Mesodermal cell (in vitro differentiated cells): ENCODE measurements at regions not wholly inside any gene's neighbourhood (a gene's known extent, or its start where the extent isn't known, plus 50 kb on each side); places are given as distances from the start of the nearest gene placed in this dataset.
"Not testable (repeated sequence)": the region's sequence is repeated elsewhere in the genome, so short reads cannot be mapped to it uniquely, and the experiment has no call there.

ENCODE experiments used
- H3K27ac ChIP-seq: 2 replicates; pipeline ENCODE4 v1.7.0; 2013; ENCODE audit warnings: mild to moderate bottlenecking, low read depth, low read length, moderate library complexity; ENCODE audit not compliant: severe bottlenecking
- H3K36me3 ChIP-seq: 2 replicates; pipeline ENCODE4 v1.7.1; 2013; ENCODE audit warnings: mild to moderate bottlenecking, low read length, moderate library complexity; ENCODE audit not compliant: control insufficient read depth, insufficient read depth
- H3K4me1 ChIP-seq: one replicate; pipeline ENCODE4 v1.7.1; 2013; ENCODE audit warnings: mild to moderate bottlenecking, low read length; ENCODE audit not compliant: insufficient read depth, control insufficient read depth, poor library complexity, severe bottlenecking
- H3K4me3 ChIP-seq: 2 replicates; pipeline ENCODE4 v1.7.0; 2013; ENCODE audit warnings: low read length, control low read depth, mild to moderate bottlenecking; ENCODE audit not compliant: insufficient read depth, poor library complexity, severe bottlenecking; ENCODE audit errors: extremely low read depth
- H3K9me3 ChIP-seq: 2 replicates; pipeline ENCODE4 v1.7.1; 2013; ENCODE audit warnings: mild to moderate bottlenecking, low read length, moderate library complexity; ENCODE audit not compliant: control insufficient read depth
- whole genome bisulfite sequencing, 2 experiments: methylation state at CpG; one replicate each; pipeline ENCODE4 v1.1.5; 2013; ENCODE audit warnings: missing lambda C conversion rate in 2 of 2; ENCODE audit not compliant: insufficient coverage in 2 of 2; 5-methylcytosine and 5-hydroxymethylcytosine counted together

DNA sequence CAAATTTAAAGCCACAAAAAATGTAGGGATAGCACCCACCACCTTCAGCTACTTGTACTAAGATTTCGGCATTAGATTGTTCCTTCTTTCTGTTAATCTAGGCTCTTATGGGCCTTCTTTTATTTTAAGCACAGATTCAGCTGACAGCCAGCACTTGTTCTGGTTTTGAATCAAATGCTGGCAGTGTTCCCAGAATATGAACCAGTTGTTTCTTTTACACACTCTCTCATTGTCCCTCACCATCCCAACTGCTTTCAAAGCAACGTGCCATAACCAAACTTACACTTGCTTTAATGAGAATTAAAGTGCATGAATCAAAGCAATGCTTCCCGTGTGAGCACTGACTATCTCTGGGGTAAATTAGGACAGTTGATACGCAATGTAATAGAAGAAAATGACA, 744.5 kb upstream of the FAM241A start:
- Histone ChIP-seq H3K27ac (no peak overlapping the region), H3K4me1 (no peaks in the 10 kb centered on the region), H3K4me3 (no peak overlapping the region), H3K36me3 (no peaks in the 10 kb centered on the region), H3K9me3 (no peaks in the 10 kb centered on the region)
- WGBS, 2 experiments = 88 to 91% methylated on average over 1 of the region's 4 CpGs

DNA sequence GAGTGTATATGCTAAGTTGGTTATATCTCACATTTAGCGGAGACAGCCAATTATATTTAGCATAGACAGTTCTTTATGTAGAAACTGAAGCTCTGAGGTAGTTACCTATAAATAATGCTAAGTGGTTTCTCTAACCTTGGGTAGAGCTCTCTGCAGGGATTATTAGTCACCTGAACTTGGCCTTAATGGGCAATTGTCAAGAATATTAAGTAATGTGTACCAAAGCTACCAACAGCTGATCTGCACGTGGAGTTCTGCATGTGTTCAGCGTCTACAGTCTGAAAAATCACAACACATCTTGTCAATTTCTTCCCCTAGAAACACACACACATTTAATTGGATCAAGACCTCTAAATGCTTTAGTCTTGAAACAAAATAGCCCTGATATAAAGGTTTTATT, 740.6 kb upstream of the FAM241A start:
- no peaks in the 10 kb centered on the region for H3K36me3 ChIP-seq
- 100% methylated on average over 2 of the region's 3 CpGs; no CpG with 5 or more reads in 1 of the 2 experiments for WGBS, 2 experiments
- no peak overlapping the region for H3K27ac ChIP-seq
- no peaks in the 10 kb centered on the region for H3K9me3 ChIP-seq
- no peak overlapping the region for H3K4me3 ChIP-seq
- no peaks in the 10 kb centered on the region for H3K4me1 ChIP-seq

DNA sequence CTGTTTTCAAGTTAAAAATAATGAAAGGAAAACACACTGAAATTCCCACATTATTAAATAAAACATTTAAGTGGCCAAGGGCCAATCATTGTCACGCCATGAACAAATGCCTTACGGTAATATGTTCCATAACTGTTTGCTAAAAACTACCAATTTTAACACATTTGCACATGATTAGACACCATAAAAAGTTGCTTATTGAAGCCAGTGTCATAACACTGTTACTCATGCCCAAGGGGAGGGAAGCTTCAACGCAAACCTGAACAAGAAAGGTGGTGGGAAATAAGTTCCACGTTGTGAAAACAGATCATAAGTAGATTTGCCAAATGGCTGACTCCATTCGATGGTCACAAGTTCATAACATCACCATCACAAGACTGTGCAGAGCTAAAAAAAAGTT, 739.3 kb upstream of the FAM241A start:
- Histone ChIP-seq H3K27ac (no peak overlapping the region), H3K36me3 (no peaks in the 10 kb centered on the region), H3K4me3 (no peak overlapping the region), H3K9me3 (no peaks in the 10 kb centered on the region), H3K4me1 (no peaks in the 10 kb centered on the region)
- WGBS, 2 experiments = 89% methylated on average over 3 of the region's 5 CpGs; no CpG with 5 or more reads in 1 of the 2 experiments

DNA sequence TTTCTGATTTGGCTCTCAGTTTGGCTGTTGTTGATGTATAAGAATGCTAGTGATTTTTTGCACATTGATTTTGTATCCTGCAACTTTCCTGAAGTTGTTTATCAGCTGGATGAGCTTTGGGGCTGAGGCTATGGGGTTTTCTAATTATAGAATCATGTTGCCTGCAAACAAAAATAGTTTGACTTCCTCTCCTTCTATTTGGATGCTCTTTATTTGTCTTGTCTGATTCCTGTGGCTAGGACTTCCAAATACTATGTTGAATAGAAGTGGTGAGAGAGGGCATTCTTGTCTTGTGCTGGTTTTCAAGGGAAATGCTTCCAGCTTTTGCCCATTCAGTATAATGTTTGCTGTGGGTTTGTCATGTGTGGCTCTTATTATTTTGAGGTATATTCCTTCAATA, 734.7 kb upstream of the FAM241A start:
- Histone ChIP-seq H3K4me1 (no peaks in the 10 kb centered on the region), H3K9me3 (no peaks in the 10 kb centered on the region), H3K4me3 (no peak overlapping the region), H3K27ac (no peak overlapping the region), H3K36me3 (no peaks in the 10 kb centered on the region)

DNA sequence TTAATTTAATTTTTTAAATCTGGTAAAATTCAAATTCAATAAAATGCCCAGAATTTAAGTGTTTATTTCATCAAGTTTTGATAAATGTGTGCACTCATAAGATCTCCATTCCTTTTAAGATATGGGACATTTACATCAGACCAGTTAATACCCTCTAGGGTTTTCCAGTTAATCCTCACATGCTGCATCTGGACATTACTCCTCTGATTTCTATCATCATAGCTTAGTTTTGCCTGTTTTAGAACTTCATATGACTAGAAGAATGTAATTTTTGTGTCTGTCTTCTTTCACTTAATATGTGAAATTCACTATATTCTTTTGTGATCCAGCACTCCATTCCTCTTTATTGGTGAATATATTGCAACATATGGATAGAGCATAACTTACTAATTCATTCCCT, 727.7 kb upstream of the FAM241A start:
- Histone ChIP-seq H3K27ac (no peak overlapping the region), H3K4me1 (no peaks in the 10 kb centered on the region), H3K9me3 (no peaks in the 10 kb centered on the region), H3K4me3 (no peak overlapping the region), H3K36me3 (no peaks in the 10 kb centered on the region)

DNA sequence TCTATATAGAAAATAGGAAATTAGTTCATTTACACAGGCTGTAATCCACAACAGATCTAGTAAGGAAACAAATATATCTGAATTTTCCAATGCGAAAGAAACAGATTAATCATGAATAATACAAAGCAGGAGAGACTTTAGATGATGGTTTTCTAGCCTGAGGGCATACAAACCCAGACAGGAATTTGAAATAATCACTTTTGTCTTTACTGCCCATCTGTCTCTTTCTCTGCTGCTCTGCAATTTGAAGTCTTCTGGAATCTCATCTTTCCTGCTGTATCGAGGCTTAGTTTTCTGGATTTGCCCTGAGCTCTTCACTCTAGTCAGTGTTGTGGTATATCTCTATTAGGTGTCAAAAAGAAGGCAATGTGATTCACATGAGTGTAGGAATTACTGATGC, 711.8 kb upstream of the FAM241A start:
- H3K27ac ChIP-seq = no peak overlapping the region
- H3K36me3 ChIP-seq = no peaks in the 10 kb centered on the region
- no peaks in the 10 kb centered on the region for H3K4me1 ChIP-seq
- no peak overlapping the region for H3K4me3 ChIP-seq
- whole genome bisulfite sequencing, 2 experiments = 83% methylated on average over 1 of the region's 2 CpGs; no CpG with 5 or more reads in 1 of the 2 experiments
- H3K9me3 ChIP-seq = no peaks in the 10 kb centered on the region

DNA sequence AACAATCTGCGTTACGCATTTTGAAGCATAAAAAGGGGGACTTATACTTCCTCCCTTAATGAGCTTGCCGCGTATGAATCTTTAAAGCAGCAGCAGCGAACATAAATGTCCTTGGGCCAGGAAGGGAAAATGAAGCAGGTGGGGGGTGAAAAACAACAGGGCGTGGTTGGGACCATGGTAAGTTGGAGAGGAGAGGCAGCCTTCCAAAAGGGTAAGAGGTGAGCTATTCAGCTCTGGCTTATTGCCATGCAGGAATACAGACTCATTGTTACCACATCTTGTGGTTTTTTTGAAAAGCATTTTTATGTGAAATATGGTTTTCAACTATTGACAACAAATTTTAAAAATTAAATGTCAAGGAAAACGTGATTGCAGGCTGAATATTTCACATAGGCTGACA, 710.7 kb upstream of the FAM241A start:
- H3K36me3 ChIP-seq = no peaks in the 10 kb centered on the region
- H3K9me3 ChIP-seq = no peaks in the 10 kb centered on the region
- 82 to 100% methylated on average over 4 to 6 of the region's 7 CpGs for WGBS, 2 experiments
- no peak overlapping the region for H3K27ac ChIP-seq
- no peaks in the 10 kb centered on the region for H3K4me1 ChIP-seq
- no peak overlapping the region for H3K4me3 ChIP-seq

DNA sequence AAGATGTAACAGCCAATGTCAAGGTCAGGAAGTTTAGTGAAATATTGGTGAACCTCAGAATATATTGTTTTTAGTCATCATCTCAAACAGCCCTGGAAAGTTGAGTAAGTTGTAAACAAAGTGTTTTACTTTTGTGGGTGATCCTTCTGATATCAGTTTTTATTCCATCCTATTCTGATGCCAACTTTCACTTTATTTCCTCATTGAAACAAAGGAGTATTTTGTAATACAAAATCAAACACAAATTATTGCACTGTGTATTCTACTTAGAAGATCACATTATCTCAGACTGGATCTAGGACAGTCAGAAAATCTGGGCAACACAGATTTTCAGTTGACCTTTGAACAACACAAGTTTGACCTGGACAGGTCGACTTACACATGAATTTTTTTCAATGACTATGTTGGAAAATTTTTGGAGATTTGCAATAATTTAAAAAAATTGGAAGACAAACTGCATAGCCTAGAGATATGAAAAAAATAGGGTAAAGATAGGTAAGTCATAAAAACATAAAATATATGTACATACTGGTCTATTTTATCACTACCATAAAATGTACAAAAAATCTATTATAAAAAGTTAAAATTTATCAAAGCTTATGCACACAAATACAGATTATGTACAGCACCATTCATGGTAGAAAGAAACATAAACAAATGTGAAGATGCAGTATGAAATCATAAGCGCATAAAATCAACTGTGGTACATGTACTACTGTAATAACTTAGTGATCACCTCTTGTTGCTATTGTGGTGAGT, 709.1 kb upstream of the FAM241A start:
- 63 to 86% methylated on average over 1 to 2 of the region's 2 CpGs for WGBS, 2 experiments
- Histone ChIP-seq H3K4me1 (no peaks in the 10 kb centered on the region), H3K36me3 (no peaks in the 10 kb centered on the region), H3K4me3 (no peak overlapping the region), H3K27ac (no peak overlapping the region), H3K9me3 (no peaks in the 10 kb centered on the region)

DNA sequence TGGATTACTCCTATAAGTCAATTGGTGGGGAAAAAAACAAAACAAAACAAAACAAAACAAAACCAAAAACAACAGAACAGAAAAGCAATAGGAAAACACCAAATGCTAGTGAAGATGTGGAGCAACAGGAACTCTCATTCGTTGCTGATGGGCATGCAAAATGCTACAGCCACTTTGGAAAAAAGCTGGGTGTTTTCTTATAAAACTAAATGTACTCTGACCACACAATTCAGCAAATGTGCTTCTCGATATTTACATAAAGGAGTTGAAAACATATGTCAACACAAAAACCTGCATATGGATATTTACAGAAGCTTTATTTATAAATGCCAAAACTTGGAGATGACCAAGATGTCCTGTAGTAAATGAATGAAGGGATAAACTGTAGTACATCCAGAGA, 703.6 kb upstream of the FAM241A start:
- Histone ChIP-seq H3K4me3 (no peak overlapping the region), H3K4me1 (no peaks in the 10 kb centered on the region), H3K36me3 (no peaks in the 10 kb centered on the region), H3K27ac (no peak overlapping the region), H3K9me3 (no peaks in the 10 kb centered on the region)
- WGBS, 2 experiments = no CpG with 5 or more reads among the region's 2 CpGs

DNA sequence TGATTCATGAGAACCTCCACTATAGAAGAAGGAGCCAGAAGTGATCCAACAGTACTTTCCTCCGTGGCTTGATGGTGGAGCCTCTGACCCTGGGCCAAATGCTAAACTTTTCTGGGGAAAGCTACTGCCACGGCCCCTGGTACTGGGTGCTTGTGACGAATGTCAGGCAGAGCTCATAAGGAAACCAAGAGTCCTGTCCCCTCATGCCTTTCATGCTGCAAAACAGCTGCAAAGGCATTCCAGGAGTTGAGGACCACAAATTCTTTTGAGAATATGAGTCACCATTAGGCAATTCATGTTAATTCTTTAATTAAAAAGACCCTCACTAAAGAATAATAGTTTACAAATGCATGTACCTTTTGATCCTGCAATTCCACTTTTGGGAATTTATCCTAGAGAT, 700.4 kb upstream of the FAM241A start:
- H3K4me1 ChIP-seq, H3K9me3 ChIP-seq, H3K4me3 ChIP-seq, H3K36me3 ChIP-seq, H3K27ac ChIP-seq: not testable (repeated sequence)
- 87 to 89% methylated on average over 2 to 3 of the region's 3 CpGs for WGBS, 2 experiments

DNA sequence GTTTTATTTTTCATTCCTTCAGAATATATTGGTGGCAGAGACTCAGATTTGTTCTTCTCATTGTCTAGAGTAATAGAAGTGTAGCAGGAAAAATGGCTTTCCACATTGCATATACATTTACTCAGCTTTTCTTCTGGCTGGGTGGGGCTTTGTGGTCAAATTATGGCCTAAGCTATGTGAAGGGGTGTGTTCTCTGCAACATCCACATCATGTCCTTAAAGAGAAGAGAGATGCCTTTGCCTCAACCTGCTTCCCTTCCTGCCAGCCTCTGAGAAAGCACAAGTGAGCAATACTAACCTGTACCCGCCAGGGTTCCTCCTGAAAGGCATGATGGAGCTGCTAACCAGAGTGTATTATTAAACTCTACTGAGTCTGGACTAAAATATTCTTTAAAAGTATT, 695.6 kb upstream of the FAM241A start:
- Histone ChIP-seq H3K36me3 (no peaks in the 10 kb centered on the region), H3K27ac (no peak overlapping the region), H3K9me3 (no peaks in the 10 kb centered on the region), H3K4me1 (no peaks in the 10 kb centered on the region), H3K4me3 (no peak overlapping the region)
- no CpG with 5 or more reads among the region's 1 CpG for WGBS, 2 experiments
